GM06990 (cell line): ENCODE measurements at regions not wholly inside any gene's neighbourhood (a gene's known extent, or its start where the extent isn't known, plus 50 kb on each side); places are given as distances from the start of the nearest gene placed in this dataset.
"Not testable (repeated sequence)": the region's sequence is repeated elsewhere in the genome, so short reads cannot be mapped to it uniquely, and the experiment has no call there.

Source experiments
- DNase-seq: peaks from one replicate; pipeline ENCODE4 v3.0.0-alpha.2; 2011; ENCODE audit not compliant: insufficient read length; ENCODE audit errors: extremely low read depth
- H3K27me3 ChIP-seq: replicated peaks from 2 replicates; pipeline ENCODE4 v1.6.0; 2011; ENCODE audit warnings: low read length; ENCODE audit not compliant: control insufficient read depth, insufficient read depth
- H3K36me3 ChIP-seq: 2 replicates; pipeline ENCODE4 v1.5.1; 2011; ENCODE audit warnings: low read length; ENCODE audit not compliant: control insufficient read depth, insufficient read depth
- H3K4me3 ChIP-seq: replicated peaks from 2 replicates; pipeline ENCODE4 v1.5.1; 2011; ENCODE audit warnings: low read depth, mild to moderate bottlenecking, control low read depth, low read length
- TF ChIP-seq, protein P1 (sequence below): IDR thresholded peaks from 2 replicates; pipeline ENCODE4 v1.5.1; 2011; ENCODE audit warnings: low read length, control low read depth, mild to moderate bottlenecking, inconsistent platforms; ENCODE audit not compliant: insufficient read depth, poor library complexity, severe bottlenecking

- TF ChIP-seq, protein P1, sequence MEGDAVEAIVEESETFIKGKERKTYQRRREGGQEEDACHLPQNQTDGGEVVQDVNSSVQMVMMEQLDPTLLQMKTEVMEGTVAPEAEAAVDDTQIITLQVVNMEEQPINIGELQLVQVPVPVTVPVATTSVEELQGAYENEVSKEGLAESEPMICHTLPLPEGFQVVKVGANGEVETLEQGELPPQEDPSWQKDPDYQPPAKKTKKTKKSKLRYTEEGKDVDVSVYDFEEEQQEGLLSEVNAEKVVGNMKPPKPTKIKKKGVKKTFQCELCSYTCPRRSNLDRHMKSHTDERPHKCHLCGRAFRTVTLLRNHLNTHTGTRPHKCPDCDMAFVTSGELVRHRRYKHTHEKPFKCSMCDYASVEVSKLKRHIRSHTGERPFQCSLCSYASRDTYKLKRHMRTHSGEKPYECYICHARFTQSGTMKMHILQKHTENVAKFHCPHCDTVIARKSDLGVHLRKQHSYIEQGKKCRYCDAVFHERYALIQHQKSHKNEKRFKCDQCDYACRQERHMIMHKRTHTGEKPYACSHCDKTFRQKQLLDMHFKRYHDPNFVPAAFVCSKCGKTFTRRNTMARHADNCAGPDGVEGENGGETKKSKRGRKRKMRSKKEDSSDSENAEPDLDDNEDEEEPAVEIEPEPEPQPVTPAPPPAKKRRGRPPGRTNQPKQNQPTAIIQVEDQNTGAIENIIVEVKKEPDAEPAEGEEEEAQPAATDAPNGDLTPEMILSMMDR: no peak
- Histone ChIP-seq H3K27me3 (no peaks in the 10 kb centered on the region), H3K36me3 (no peaks in the 10 kb centered on the region), H3K4me3 (no peak overlapping the region)
- DNase-seq: no peak
Observed at GRCh38 chr3:87968668-87969067, 90.1 kb downstream of the CGGBP1 start.

DNA sequence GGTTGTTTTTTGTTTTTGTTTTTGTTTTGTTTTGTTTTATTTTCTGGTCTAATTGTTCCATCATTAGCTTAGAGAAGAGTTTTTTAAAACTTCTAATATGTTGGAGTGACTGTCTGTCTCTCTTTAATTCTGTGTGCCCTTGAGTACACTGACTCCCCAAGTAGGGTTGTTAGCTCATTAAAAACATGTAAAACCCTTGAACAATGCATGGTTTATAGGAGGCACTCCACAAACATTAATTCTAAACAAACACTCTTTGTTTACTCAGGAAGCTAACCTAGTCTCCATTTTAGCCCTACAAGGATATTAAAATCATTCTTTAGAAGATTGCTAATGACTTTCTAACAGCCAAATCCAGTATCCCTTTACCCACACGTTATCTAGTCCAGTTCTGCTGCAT lies 100.5 kb downstream of the CGGBP1 start:
- H3K27me3 ChIP-seq: no peaks in the 10 kb centered on the region

DNA sequence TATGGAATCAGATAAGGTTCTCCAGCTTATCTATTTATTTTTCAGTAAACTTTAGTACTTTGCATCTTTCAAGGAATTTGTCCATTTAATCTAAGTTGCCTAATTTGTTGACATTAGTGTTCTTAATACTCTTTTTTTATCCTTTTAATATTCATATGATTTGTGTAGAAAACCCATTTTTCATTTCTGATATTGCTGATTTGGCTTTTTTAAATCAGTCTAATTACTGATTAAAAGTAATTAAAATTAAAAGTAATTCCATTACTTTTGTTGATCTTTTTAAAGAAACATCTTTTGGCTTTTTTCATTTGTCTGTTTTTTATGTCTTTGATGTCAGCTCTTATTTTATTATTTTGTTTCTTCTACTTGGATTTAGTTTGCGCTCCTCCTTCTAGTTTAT lies 101.2 kb downstream of the CGGBP1 start:
- TF ChIP-seq, protein P1: no peak

More for the DNA sequence above, 100.5 kb downstream of the CGGBP1 start:
- Histone ChIP-seq H3K4me3 (no peak overlapping the region), H3K36me3 (no peaks in the 10 kb centered on the region)
- TF ChIP-seq, protein P1: no peak
- no peak for DNase-seq

DNA sequence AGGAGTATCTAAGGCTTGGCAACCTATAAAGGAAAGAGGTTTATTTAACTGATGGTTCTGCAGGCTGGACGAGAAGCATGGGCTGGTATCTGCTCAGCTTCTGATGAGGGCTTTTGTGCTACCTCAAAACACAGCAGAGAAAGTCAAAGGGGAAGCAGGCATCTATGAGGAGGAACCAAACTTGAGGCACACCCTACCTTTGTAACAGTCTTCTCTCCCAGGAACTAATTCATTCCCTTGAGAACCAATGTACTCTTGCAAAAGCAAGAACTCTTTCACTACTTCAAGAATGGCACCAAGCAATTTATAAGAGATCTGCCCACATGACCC lies 109.0 kb downstream of the CGGBP1 start:
- TF ChIP-seq, protein P1: no peak
- no peak for DNase-seq
- no peak overlapping the region for H3K4me3 ChIP-seq
- no peaks in the 10 kb centered on the region for H3K36me3 ChIP-seq
- H3K27me3 ChIP-seq: no peaks in the 10 kb centered on the region

More for the DNA sequence above, 101.2 kb downstream of the CGGBP1 start:
- Histone ChIP-seq H3K4me3 (no peak overlapping the region), H3K36me3 (no peaks in the 10 kb centered on the region), H3K27me3 (no peaks in the 10 kb centered on the region)
- no peak for DNase-seq

DNA sequence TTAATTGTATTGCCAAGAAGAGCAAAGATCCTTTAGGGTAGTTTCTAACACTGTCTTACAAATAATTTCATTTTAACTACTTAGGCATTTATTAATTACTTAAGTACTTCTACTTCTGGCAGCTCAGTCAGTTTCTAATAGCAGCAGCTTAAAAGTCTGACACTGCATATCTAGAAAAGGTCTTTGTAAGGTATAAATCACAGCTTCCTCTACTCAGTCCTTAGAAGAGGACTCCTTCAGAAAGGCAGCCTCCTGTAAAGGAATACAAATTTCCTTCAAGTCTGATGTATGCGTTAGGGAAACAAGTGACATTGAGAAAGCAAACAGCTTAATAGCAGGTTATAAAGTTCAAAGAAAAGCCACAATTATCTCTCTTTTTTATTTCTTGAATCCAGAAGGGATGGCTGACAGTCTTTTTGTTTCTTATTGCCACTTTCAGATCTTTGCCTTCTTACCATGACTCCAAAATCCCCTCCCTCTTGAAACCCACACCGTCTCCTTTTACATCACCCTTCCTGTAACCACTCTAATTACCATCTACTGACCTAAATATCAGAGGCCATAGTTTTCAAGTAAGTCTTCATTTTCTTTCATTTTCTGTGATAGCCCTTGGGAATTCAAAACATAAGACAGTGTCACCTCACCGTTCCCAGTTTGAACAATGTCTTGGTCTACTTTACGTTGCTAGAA lies 109.5 kb downstream of the CGGBP1 start:
- TF ChIP-seq, protein P1: no peak
- H3K27me3 ChIP-seq: no peaks in the 10 kb centered on the region
- no peaks in the 10 kb centered on the region for H3K36me3 ChIP-seq
- DNase-seq: peak; percentile 21
- H3K4me3 ChIP-seq: no peak overlapping the region

DNA sequence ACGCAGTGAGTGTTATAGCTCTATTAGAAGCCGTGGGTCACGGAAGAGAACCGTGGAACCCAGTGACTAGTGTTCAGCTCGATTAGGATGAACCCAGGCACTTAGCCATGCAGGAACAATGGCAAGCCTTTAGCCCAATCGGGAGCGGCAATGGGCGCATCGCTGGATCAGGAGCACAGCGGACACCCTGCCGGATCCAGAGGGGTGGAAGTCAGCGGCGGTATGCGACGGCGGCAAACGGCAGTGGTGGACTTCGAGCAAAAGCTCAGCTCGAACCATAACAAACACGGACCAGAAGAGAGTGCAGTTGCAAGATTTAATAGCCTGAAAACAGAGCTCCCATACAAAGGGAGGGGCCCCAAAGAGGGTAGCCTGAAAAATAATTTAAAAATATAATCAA lies 112.8 kb downstream of the CGGBP1 start:
- not testable (repeated sequence) for H3K4me3 ChIP-seq, DNase-seq, H3K36me3 ChIP-seq, H3K27me3 ChIP-seq

- H3K27me3 ChIP-seq, DNase-seq, H3K36me3 ChIP-seq, H3K4me3 ChIP-seq: not testable (repeated sequence)
Observed at GRCh38 chr3:87942256-87942655, 116.5 kb downstream of the CGGBP1 start.
